HCT116 (cell line): ENCODE measurements at regions not wholly inside any gene's neighbourhood (a gene's known extent, or its start where the extent isn't known, plus 50 kb on each side); places are given as distances from the start of the nearest gene placed in this dataset.

Experiments used
- ATAC-seq: fragments of 200-7000 bp; cut with Tn5 transposase; 2 replicates; pipeline ENCODE4 v1.9.1; 2020; ENCODE audit warnings: mild to moderate bottlenecking, moderate library complexity
- BruUV-seq: library from RNA; stranded (reverse); fragments of 400-500 nt; replicated peaks from 2 replicates; lab custom pipeline; 2021; lab: Mats Ljungman, UMichigan
- CTCF ChIA-PET: fragments of 300-600 bp; sonication (Branson Sonifier 250); formaldehyde crosslinking; loops from one replicate; lab custom pipeline; 2021; ENCODE audit warnings: antibody characterized with exemption; lab: Charles Lee
- POLR2A ChIA-PET: fragments of 300-600, 350-600 bp; sonication (Branson Sonifier 250); formaldehyde crosslinking; loops from one replicate; lab custom pipeline; 2021; ENCODE audit warnings: antibody characterized with exemption; lab: Charles Lee
- RAD21 ChIA-PET, 2 experiments: fragments of 300-600 bp; sonication (Branson Sonifier 250); formaldehyde crosslinking; loops; one replicate each; lab custom pipeline; 2023; ENCODE audit warnings: low total read pairs in 2 of 2; ENCODE audit not compliant: uncharacterized antibody in 2 of 2, unreplicated experiment in 2 of 2, low non-redundant PET in 1 of 2; lab: Charles Lee
- DNase-seq: peaks from one replicate; pipeline ENCODE4 v3.0.0-alpha.2; 2010; ENCODE audit warnings: low read depth, low spot score
- H2AFZ ChIP-seq: fragments of 200-600 bp; shearing (Covaris generic), sonication (generic); 2 replicates; pipeline ENCODE4 v1.6.1; 2017; ENCODE audit warnings: low read depth, mixed run types, mixed read lengths, antibody characterized with exemption, low read length; ENCODE audit not compliant: poor library complexity, severe bottlenecking
- H3K27ac ChIP-seq: 2 replicates; pipeline ENCODE4 v1.5.1; 2012; ENCODE audit warnings: low read depth, low read length
- H3K27me3 ChIP-seq: fragments of 200-600 bp; sonication (generic); 2 replicates; pipeline ENCODE4 v1.6.1; 2016; ENCODE audit warnings: mixed run types, low read length, mixed read lengths; ENCODE audit not compliant: insufficient read depth
- H3K36me3 ChIP-seq, 2 experiments: fragments of 200-500 bp in 1 of 2; fragments of 200-600 bp in 1 of 2; sonication (Bioruptor generic) in 1 of 2; sonication (generic) in 1 of 2; 2 replicates each; pipeline versions ENCODE4 v1.5.1 to v1.6.1; 2014 to 2016; ENCODE audit warnings: low read length in 2 of 2, inconsistent platforms in 1 of 2, mixed read lengths in 1 of 2, mixed run types in 1 of 2; ENCODE audit not compliant: insufficient read depth in 2 of 2, control insufficient read depth in 1 of 2
- H3K4me1 ChIP-seq, 2 experiments: fragments of 200-600 bp in 1 of 2; sonication (generic) in 1 of 2; 2 replicates each; pipeline versions ENCODE4 v1.5.1 to v1.6.1; 2012 to 2017; ENCODE audit warnings: low read length in 2 of 2, inconsistent platforms in 1 of 2, mild to moderate bottlenecking in 1 of 2, mixed read lengths in 1 of 2, mixed run types in 1 of 2, moderate library complexity in 1 of 2; ENCODE audit not compliant: insufficient read depth in 2 of 2, control insufficient read depth in 1 of 2
- H3K4me2 ChIP-seq: fragments of 200-600 bp; sonication (generic); 2 replicates; pipeline ENCODE4 v1.6.1; 2017; ENCODE audit warnings: mixed run types, low read length, mixed read lengths
- H3K4me3 ChIP-seq, 2 experiments: fragments of 200-600 bp in 1 of 2; sonication (generic) in 1 of 2; replicated peaks in 1 of 2; 2 replicates each; pipeline ENCODE4 v1.5.1; 2011 to 2016; ENCODE audit warnings: low read length in 2 of 2, control low read depth in 1 of 2, low read depth in 1 of 2, mild to moderate bottlenecking in 1 of 2, mixed read lengths in 1 of 2, mixed run types in 1 of 2
- H3K79me2 ChIP-seq: fragments of 200-600 bp; sonication (generic); 2 replicates; pipeline ENCODE4 v1.6.1; 2017; ENCODE audit warnings: mild to moderate bottlenecking, mixed run types, low read length, moderate library complexity, mixed read lengths; ENCODE audit not compliant: insufficient read depth
- H3K9ac ChIP-seq: fragments of 200-600 bp; sonication (generic); 2 replicates; pipeline ENCODE4 v1.6.1; 2016; ENCODE audit warnings: low read length, mixed read lengths
- H3K9me2 ChIP-seq: fragments of 200-600 bp; sonication (generic), shearing (Covaris generic); 2 replicates; pipeline ENCODE4 v1.6.1; 2017; ENCODE audit warnings: mixed run types, mild to moderate bottlenecking, moderate library complexity; ENCODE audit not compliant: insufficient read depth
- H3K9me3 ChIP-seq, 2 experiments: fragments of 200-500 bp in 1 of 2; fragments of 200-600 bp in 1 of 2; sonication (Bioruptor generic) in 1 of 2; sonication (generic) in 1 of 2; 2 replicates each; pipeline ENCODE4 v1.6.1; 2014 to 2017; ENCODE audit warnings: low read length in 2 of 2, mixed read lengths in 2 of 2, inconsistent platforms in 1 of 2, low read depth in 1 of 2, mild to moderate bottlenecking in 1 of 2, mixed run types in 1 of 2, moderate library complexity in 1 of 2; ENCODE audit not compliant: control insufficient read depth in 1 of 2, insufficient read depth in 1 of 2
- H4K20me1 ChIP-seq: fragments of 200-600 bp; sonication (generic), shearing (Covaris generic); 2 replicates; pipeline ENCODE4 v1.6.1; 2017; ENCODE audit warnings: mixed run types, mild to moderate bottlenecking, moderate library complexity; ENCODE audit not compliant: insufficient read depth
- CEBPB ChIP-seq: IDR thresholded peaks from 2 replicates; pipeline ENCODE4 v1.6.1; 2012; ENCODE audit warnings: low read depth
- POLR2AphosphoS5 ChIP-seq: IDR thresholded peaks from 2 replicates; pipeline ENCODE4 v1.6.1; 2011; ENCODE audit warnings: mild to moderate bottlenecking, low read depth, low read length, moderate library complexity
- RAD21 ChIP-seq: IDR thresholded peaks from 2 replicates; pipeline ENCODE4 v1.6.1; 2012; ENCODE audit warnings: low read depth, mild to moderate bottlenecking
- SIN3A ChIP-seq: IDR thresholded peaks from 2 replicates; pipeline ENCODE4 v1.6.1; 2012; ENCODE audit warnings: low read depth
- SRF ChIP-seq: IDR thresholded peaks from 2 replicates; pipeline ENCODE4 v1.6.1; 2012; ENCODE audit warnings: low read depth
- ZNF274 ChIP-seq: fragments of 200-500 bp; sonication (Bioruptor generic); IDR thresholded peaks from 2 replicates; pipeline ENCODE4 v1.6.1; 2014; ENCODE audit warnings: mild to moderate bottlenecking, low read depth, low read length, inconsistent platforms
- intact Hi-C: fragments of 100-400 bp; cut with micrococcal nuclease; formaldehyde crosslinking; loops from 2 replicates; pipeline ENCODE4 v1.10.0; 2022
- TF ChIP-seq, protein P1 (sequence below), 3 experiments: fragments of 200-600 bp in 1 of 3; sonication (generic) in 1 of 3; IDR thresholded peaks in 2 of 3; conservative IDR thresholded peaks in 1 of 3; 2 replicates each; pipeline ENCODE4 v1.5.1; 2012 to 2017; ENCODE audit warnings: low read depth in 2 of 3, low read length in 2 of 3, antibody characterized with exemption in 1 of 3, borderline replicate concordance in 1 of 3, control low read depth in 1 of 3, mild to moderate bottlenecking in 1 of 3, mixed read lengths in 1 of 3, mixed run types in 1 of 3, moderate library complexity in 1 of 3; ENCODE audit not compliant: insufficient read depth in 1 of 3

DNA sequence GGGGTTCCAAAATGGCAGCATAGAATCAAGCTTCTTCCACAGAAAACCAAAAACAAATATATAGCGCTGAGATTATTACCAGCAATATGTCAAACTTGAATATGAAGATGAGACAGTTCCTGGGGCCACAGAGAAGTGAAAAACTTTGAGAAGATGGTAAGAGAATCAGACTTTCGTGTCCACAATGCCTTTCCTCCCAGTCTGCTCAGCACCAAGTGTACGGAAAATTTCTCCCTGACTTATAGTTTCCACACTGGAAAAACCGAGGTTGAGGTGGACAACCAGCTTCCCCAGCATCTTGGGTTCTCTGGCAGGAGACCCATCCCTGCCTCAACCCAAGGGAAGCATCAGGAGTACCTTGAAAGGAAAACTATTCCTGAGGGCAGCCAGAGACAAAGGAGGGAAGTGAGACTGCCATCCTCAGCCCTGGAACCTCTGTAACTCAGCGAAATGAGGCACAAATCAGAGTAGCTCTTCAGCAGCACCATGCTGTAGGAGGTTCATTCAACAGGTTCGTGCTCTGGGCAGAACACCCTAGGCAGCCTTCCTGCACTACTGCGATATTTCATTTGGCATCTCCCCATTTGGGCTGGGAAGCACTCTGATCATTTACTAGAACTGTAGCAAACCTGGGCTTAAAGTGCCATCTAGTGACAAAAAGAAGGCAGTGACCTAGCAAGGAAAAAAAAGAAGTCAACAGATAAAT, 52.4 kb upstream of the CAPRIN2 start:
- intact Hi-C loops = loop anchor here (1.0 to 10.0 kb wide), 2 partner anchors 522 to 1288 kb away; no protein-coding TSS in a partner anchor
- ChIA-PET POLR2A (interaction anchor here (0.9 kb wide), 1 partner anchor 11 kb away, joined by 3 read pairs; no protein-coding TSS in a partner anchor), RAD21 (interaction anchor here in 1 of 2 experiments (0.7 to 1.0 kb wide), 2 partner anchors 52 to 1294 kb away, joined by 3 read pairs; no protein-coding TSS in a partner anchor), CTCF (interaction anchor here (0.8 to 1.3 kb wide), 4 partner anchors 11 to 1489 kb away, joined by 3 to 4 read pairs (median 3); no protein-coding TSS in a partner anchor)
- H3K9ac ChIP-seq = no peak overlapping the region
- H3K27me3 ChIP-seq = no peaks in the 10 kb centered on the region
- H3K36me3 ChIP-seq = 0 out of 4 replicates have a peak, but pooled peaks cover 0 to 7% of the 10 kb centered on the region in 2 experiments
- H3K9me3 ChIP-seq = no peaks in the 10 kb centered on the region
- H3K27ac ChIP-seq = no peak overlapping the region
- H3K4me1 ChIP-seq = peaks cover 0 to 4% of the 10 kb centered on the region in 2 experiments; a peak in 1 of 4 replicates
- no peaks in the 10 kb centered on the region for H3K9me2 ChIP-seq
- no peaks in the 10 kb centered on the region for H3K79me2 ChIP-seq
- H3K4me2 ChIP-seq = peak overlapping the region; percentile 25; the same call in 1 of the 2 replicates
- no peak overlapping the region for H2AFZ ChIP-seq
- peak; percentile 96 for ATAC-seq
- TF ChIP-seq SIN3A (no peak), ZNF274 (no peak), RAD21 (peak; percentile 94), POLR2AphosphoS5 (peak; percentile 23; the same call in 1 of the 2 replicates), SRF (peak; percentile 45; the same call in 1 of the 2 replicates), CEBPB (no peak)
- TF ChIP-seq, protein P1, sequence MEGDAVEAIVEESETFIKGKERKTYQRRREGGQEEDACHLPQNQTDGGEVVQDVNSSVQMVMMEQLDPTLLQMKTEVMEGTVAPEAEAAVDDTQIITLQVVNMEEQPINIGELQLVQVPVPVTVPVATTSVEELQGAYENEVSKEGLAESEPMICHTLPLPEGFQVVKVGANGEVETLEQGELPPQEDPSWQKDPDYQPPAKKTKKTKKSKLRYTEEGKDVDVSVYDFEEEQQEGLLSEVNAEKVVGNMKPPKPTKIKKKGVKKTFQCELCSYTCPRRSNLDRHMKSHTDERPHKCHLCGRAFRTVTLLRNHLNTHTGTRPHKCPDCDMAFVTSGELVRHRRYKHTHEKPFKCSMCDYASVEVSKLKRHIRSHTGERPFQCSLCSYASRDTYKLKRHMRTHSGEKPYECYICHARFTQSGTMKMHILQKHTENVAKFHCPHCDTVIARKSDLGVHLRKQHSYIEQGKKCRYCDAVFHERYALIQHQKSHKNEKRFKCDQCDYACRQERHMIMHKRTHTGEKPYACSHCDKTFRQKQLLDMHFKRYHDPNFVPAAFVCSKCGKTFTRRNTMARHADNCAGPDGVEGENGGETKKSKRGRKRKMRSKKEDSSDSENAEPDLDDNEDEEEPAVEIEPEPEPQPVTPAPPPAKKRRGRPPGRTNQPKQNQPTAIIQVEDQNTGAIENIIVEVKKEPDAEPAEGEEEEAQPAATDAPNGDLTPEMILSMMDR (IDR thresholded peaks at IDR 0.05 in 2 of 3, conservative IDR thresholded peaks at IDR 0.05 in 1 of 3; ENCODE audit: borderline replicate concordance in 1 of 3, insufficient read depth in 1 of 3, low read depth in 2 of 3, low read length in 2 of 3) = peak; percentile 68 to 96 (median 73)
- no peaks in the 10 kb centered on the region for H4K20me1 ChIP-seq
- BruUV-seq = no TSS peak
- DNase-seq = peak; percentile 51
- H3K4me3 ChIP-seq = no peak overlapping the region
